Endothelial cell (in vitro differentiated cells): ENCODE measurements at regions not wholly inside any gene's neighbourhood (a gene's known extent, or its start where the extent isn't known, plus 50 kb on each side); places are given as distances from the start of the nearest gene placed in this dataset.
"Not testable (repeated sequence)": the region's sequence is repeated elsewhere in the genome, so short reads cannot be mapped to it uniquely, and the experiment has no call there.

Experiments
- DNase-seq: peaks from one replicate; pipeline ENCODE4 v3.0.0; 2021; ENCODE audit warnings: low spot score
- H3K27ac Mint-ChIP-seq: one replicate; pipeline ENCODE4 v1.8.0; 2021; ENCODE audit warnings: mixed read lengths, inconsistent platforms; ENCODE audit not compliant: unreplicated experiment
- H3K27me3 Mint-ChIP-seq: one replicate; pipeline ENCODE4 v1.8.0; 2021; ENCODE audit warnings: mild to moderate bottlenecking, moderate library complexity, mixed read lengths, inconsistent platforms; ENCODE audit not compliant: unreplicated experiment
- H3K36me3 Mint-ChIP-seq: one replicate; pipeline ENCODE4 v1.8.0; 2021; ENCODE audit warnings: mild to moderate bottlenecking, low read depth, mixed read lengths, inconsistent platforms; ENCODE audit not compliant: unreplicated experiment
- H3K4me1 Mint-ChIP-seq: one replicate; pipeline ENCODE4 v1.8.0; 2021; ENCODE audit warnings: mild to moderate bottlenecking, mixed read lengths, inconsistent platforms; ENCODE audit not compliant: unreplicated experiment
- H3K4me3 Mint-ChIP-seq: one replicate; pipeline ENCODE4 v1.8.0; 2021; ENCODE audit warnings: mild to moderate bottlenecking, mixed read lengths, inconsistent platforms; ENCODE audit not compliant: unreplicated experiment
- H3K9me3 Mint-ChIP-seq: one replicate; pipeline ENCODE4 v1.8.0; 2021; ENCODE audit warnings: mixed read lengths, inconsistent platforms; ENCODE audit not compliant: unreplicated experiment
- TF ChIP-seq, protein P1 (sequence below): fragments of 200-600 bp; sonication (generic); IDR thresholded peaks from one replicate; pipeline ENCODE4 v1.5.0; 2021; ENCODE audit warnings: antibody characterized with exemption; ENCODE audit not compliant: unreplicated experiment

DNA sequence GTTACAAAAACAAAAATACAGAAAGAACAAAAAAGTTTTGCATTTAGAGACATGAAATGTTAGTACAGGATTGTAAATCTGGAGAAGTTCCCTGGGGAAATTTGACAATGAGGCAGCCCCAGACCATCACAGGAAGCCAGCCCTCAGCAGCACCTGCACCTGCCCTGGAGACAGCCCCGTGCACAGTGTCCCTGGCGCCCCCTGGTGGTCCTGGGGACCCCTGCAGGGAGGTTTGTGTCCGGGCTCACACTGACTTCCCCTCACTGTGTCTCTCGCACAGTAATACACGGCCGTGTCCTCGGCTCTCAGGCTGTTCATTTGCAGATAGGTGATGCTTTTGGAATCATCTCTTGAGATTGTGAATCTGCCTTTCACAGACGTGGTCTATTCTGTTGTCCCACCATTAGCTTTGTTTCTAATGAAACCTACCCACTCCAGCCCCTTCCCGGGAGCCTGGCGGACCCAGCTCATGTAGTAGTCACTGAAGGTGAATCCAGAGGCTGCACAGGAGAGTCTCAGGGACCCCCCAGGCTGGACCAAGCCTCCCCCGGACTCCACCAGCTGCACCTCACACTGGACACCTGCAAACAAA lies 1248.6 kb downstream of the TMEM121 start:
- DNase-seq, H3K27me3 Mint-ChIP-seq, H3K4me1 Mint-ChIP-seq, H3K4me3 Mint-ChIP-seq, H3K36me3 Mint-ChIP-seq, H3K27ac Mint-ChIP-seq: not testable (repeated sequence)
- peaks cover 14% of the 10 kb centered on the region for H3K9me3 Mint-ChIP-seq

- H3K4me3 Mint-ChIP-seq = no peak overlapping the region
- no peak for DNase-seq
- H3K27me3 Mint-ChIP-seq = peaks cover 2% of the 10 kb centered on the region
- no peaks in the 10 kb centered on the region for H3K4me1 Mint-ChIP-seq
- H3K9me3 Mint-ChIP-seq = peaks cover 19% of the 10 kb centered on the region
- H3K27ac Mint-ChIP-seq = no peak overlapping the region
- TF ChIP-seq, protein P1, sequence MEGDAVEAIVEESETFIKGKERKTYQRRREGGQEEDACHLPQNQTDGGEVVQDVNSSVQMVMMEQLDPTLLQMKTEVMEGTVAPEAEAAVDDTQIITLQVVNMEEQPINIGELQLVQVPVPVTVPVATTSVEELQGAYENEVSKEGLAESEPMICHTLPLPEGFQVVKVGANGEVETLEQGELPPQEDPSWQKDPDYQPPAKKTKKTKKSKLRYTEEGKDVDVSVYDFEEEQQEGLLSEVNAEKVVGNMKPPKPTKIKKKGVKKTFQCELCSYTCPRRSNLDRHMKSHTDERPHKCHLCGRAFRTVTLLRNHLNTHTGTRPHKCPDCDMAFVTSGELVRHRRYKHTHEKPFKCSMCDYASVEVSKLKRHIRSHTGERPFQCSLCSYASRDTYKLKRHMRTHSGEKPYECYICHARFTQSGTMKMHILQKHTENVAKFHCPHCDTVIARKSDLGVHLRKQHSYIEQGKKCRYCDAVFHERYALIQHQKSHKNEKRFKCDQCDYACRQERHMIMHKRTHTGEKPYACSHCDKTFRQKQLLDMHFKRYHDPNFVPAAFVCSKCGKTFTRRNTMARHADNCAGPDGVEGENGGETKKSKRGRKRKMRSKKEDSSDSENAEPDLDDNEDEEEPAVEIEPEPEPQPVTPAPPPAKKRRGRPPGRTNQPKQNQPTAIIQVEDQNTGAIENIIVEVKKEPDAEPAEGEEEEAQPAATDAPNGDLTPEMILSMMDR = no peak
- H3K36me3 Mint-ChIP-seq = no peaks in the 10 kb centered on the region
Observed at GRCh38 chr14:106776395-106776983, 1250.1 kb downstream of the TMEM121 start.

- Mint-ChIP-seq H3K27me3 (peaks cover 2% of the 10 kb centered on the region), H3K4me1 (no peaks in the 10 kb centered on the region), H3K4me3 (no peak overlapping the region), H3K27ac (no peak overlapping the region), H3K9me3 (peaks cover 33% of the 10 kb centered on the region), H3K36me3 (no peaks in the 10 kb centered on the region)
- DNase-seq = no peak
- TF ChIP-seq, protein P1 = no peak
Observed at GRCh38 chr14:106778986-106779385, 1252.6 kb downstream of the TMEM121 start.

- Mint-ChIP-seq H3K27me3 (no peaks in the 10 kb centered on the region), H3K4me3 (no peak overlapping the region), H3K9me3 (peaks cover 50% of the 10 kb centered on the region), H3K27ac (no peak overlapping the region), H3K4me1 (no peaks in the 10 kb centered on the region), H3K36me3 (no peaks in the 10 kb centered on the region)
- DNase-seq = no peak
- TF ChIP-seq, protein P1 = no peak
Observed at GRCh38 chr14:106786697-106787096, 1260.3 kb downstream of the TMEM121 start.

GRCh38 chr14:106787626-106788025 lies 1261.2 kb downstream of the TMEM121 start:
- Mint-ChIP-seq H3K36me3 (no peaks in the 10 kb centered on the region), H3K27me3 (no peaks in the 10 kb centered on the region)

More at GRCh38 chr14:106787626-106788025, 1261.2 kb downstream of the TMEM121 start:
- Mint-ChIP-seq H3K27ac (no peak overlapping the region), H3K9me3 (peaks cover 52% of the 10 kb centered on the region), H3K4me1 (no peaks in the 10 kb centered on the region), H3K4me3 (no peak overlapping the region)
- DNase-seq = no peak
- TF ChIP-seq, protein P1 = no peak
